HG02884 (cell line): ENCODE measurements at regions not wholly inside any gene's neighbourhood (a gene's known extent, or its start where the extent isn't known, plus 50 kb on each side); places are given as distances from the start of the nearest gene placed in this dataset.

ENCODE experiments used
- ATAC-seq: cut with Tn5 transposase; IDR thresholded peaks from one replicate; pipeline ENCODE4 v1.9.1; 2021; ENCODE audit warnings: mild to moderate bottlenecking, moderate library complexity; ENCODE audit not compliant: unreplicated experiment

DNA sequence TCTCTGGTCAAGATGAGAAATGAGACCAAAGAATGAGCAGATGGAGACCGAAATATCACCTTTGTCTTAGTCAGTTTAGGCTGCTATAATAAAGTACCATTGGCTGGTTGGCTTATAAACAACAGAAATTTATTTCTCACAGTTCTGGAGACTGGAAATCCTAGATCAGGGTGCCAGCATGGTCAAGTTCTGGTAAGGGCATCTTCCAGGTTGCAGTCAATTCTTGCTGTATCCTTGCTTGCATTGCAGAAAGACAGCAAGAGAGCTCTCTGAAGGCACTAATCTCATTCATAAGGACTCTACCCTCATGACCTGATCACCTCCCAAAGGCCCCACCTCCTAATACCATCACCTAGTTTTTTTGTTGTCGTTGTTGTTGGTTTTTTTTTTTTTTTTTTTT lies 52.7 kb upstream of the MKLN1 start:
- ATAC-seq, result no peak

DNA sequence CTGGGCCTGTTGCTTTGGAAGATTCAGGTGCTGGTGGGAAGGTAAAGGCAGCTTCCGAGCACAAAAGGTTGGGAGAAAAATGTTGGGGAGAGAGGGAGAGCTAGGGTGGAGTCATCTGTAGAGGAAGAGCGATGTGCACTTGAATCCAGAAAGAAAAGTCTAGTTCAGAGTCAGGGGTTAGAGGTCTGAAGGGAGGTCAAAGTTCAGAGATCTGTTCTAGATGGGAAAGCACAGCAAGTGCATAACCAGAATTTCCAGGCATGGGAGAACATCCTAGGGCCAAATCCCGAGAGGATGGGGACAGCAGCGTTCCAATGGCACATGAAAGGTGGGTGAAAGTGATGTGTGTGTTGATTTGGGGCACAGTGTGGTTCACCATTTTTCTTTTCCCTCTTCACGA lies 51.5 kb upstream of the MKLN1 start:
- ATAC-seq, result no peak

DNA sequence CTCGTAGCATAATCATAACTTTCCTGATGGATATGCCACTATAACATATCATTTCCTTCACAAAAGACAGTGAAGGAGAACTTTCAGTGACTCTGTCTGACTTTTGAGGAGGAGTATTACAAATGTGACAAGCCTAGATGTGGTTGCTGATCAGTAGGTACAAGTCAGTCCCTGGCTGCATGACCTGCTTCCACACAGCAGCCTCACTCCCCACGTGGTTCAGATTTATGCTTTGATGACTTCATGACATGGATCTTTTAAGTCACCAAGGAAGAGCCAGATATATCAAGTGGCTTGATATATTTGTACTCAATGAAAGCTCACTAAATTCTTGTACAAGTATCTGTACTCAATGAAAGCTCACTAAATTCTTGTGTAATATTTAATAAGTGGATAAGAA lies 50.9 kb upstream of the MKLN1 start:
- no peak for ATAC-seq
